ENCODE measurements at regions not wholly inside any gene's neighbourhood (a gene's known extent, or its start where the extent isn't known, plus 50 kb on each side); places are given as distances from the start of the nearest gene placed in this dataset.
"Not testable (repeated sequence)": the region's sequence is repeated elsewhere in the genome, so short reads cannot be mapped to it uniquely, and the experiment has no call there.

GRCh38 chr7:153066711-153067110 lies 307.2 kb downstream of the ACTR3B start:
- Histone ChIP-seq H3K4me1 (no peaks in the 10 kb centered on the region), H3K27me3 (peaks cover 0 to 5% (median 0%) of the 10 kb centered on the region in 7 donors), H3K4me3 (no peak overlapping the region), H3K9me3 (peaks cover 0 to 3% (median 0%) of the 10 kb centered on the region in 11 donors), H3K36me3 (no peaks in the 10 kb centered on the region), H3K27ac (no peak overlapping the region)
- TF ChIP-seq CTCF (IDR thresholded peaks at IDR 0.05), result no peak
- intact Hi-C loops (cut with DNase I), result no loop called here
- DNase-seq (no peak), ATAC-seq (no peak)
- 78 to 81% methylated on average over 5 of the region's 5 CpGs for WGBS, 2 donors

- no peaks in the 10 kb centered on the region for H3K4me1 ChIP-seq
- DNase-seq (no peak), ATAC-seq (no peak)
- no peaks in the 10 kb centered on the region for H3K36me3 ChIP-seq
- intact Hi-C loops (cut with DNase I), result no loop called here
- TF ChIP-seq CTCF (IDR thresholded peaks at IDR 0.05), result no peak
- no peaks in the 10 kb centered on the region for H3K9me3 ChIP-seq
- H3K4me3 ChIP-seq, result no peak overlapping the region
- peaks cover 0 to 5% (median 0%) of the 10 kb centered on the region in 7 donors for H3K27me3 ChIP-seq
- no peak overlapping the region for H3K27ac ChIP-seq
Measured at GRCh38 chr7:153070141-153070540, 310.6 kb downstream of the ACTR3B start.

GRCh38 chr7:153072806-153073205 lies 313.3 kb downstream of the ACTR3B start:
- intact Hi-C loops (cut with DNase I), result no loop called here
- no peak for TF ChIP-seq CTCF (IDR thresholded peaks at IDR 0.05)
- no peak for ATAC-seq
- 75 to 77% methylated on average over 4 of the region's 4 CpGs for WGBS, 2 donors
- Histone ChIP-seq H3K9me3 (no peaks in the 10 kb centered on the region), H3K4me1 (no peaks in the 10 kb centered on the region), H3K27me3 (no peaks in the 10 kb centered on the region), H3K4me3 (no peak overlapping the region), H3K36me3 (no peaks in the 10 kb centered on the region), H3K27ac (no peak overlapping the region)
- DNase-seq, result no peak

DNA sequence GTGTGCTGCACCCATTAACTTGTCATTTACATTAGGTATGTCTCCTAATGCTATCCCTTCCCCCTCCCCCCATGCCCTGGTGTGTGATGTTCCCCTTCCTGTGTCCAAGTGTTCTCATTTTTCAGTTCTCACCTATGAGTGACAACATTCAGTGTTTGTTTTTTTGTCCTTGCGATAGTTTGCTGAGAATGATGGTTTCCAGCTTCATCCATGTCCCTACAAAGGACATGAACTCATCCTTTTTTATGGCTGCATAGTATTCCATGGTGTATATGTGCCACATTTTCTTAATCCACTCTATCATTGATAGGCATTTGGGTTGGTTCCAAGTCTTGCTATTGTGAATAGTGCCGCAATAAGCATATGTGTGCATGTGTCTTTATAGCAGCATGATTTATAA lies 316.7 kb downstream of the ACTR3B start:
- ATAC-seq; H3K4me1 ChIP-seq; DNase-seq; intact Hi-C loops (cut with DNase I); H3K27me3 ChIP-seq; H3K9me3 ChIP-seq; H3K36me3 ChIP-seq; H3K4me3 ChIP-seq; H3K27ac ChIP-seq: not testable (repeated sequence)
- 93 to 94% methylated on average over 2 of the region's 2 CpGs for WGBS, 2 donors

- TF ChIP-seq CTCF (IDR thresholded peaks at IDR 0.05), result no peak
- Histone ChIP-seq H3K9me3 (no peaks in the 10 kb centered on the region), H3K4me3 (no peak overlapping the region), H3K4me1 (no peaks in the 10 kb centered on the region), H3K27me3 (peaks cover 0 to 5% (median 0%) of the 10 kb centered on the region in 7 donors), H3K27ac (no peak overlapping the region), H3K36me3 (no peaks in the 10 kb centered on the region)
- ATAC-seq (no peak), DNase-seq (no peak)
- 86 to 90% methylated on average over 8 of the region's 8 CpGs for WGBS, 2 donors
- intact Hi-C loops (cut with DNase I), result no loop called here
Measured at GRCh38 chr7:153081496-153081895, 321.9 kb downstream of the ACTR3B start.

Data from heart right ventricle (tissue), 16 donors.